PC-3 (cell line): ENCODE measurements at regions not wholly inside any gene's neighbourhood (a gene's known extent, or its start where the extent isn't known, plus 50 kb on each side); places are given as distances from the start of the nearest gene placed in this dataset.

Source experiments
- EZH2 ChIP-seq: fragments of 300-600 bp; sonication (generic); IDR thresholded peaks from one replicate; pipeline ENCODE4 v1.6.1; 2017; ENCODE audit warnings: antibody characterized with exemption, mild to moderate bottlenecking, low read length; ENCODE audit not compliant: unreplicated experiment
- TF ChIP-seq, protein P1 (sequence below): fragments of 300-600 bp; sonication (generic); conservative IDR thresholded peaks from 2 replicates; pipeline ENCODE4 v1.5.1; 2017; ENCODE audit warnings: antibody characterized with exemption, low read depth, mild to moderate bottlenecking, low read length

DNA sequence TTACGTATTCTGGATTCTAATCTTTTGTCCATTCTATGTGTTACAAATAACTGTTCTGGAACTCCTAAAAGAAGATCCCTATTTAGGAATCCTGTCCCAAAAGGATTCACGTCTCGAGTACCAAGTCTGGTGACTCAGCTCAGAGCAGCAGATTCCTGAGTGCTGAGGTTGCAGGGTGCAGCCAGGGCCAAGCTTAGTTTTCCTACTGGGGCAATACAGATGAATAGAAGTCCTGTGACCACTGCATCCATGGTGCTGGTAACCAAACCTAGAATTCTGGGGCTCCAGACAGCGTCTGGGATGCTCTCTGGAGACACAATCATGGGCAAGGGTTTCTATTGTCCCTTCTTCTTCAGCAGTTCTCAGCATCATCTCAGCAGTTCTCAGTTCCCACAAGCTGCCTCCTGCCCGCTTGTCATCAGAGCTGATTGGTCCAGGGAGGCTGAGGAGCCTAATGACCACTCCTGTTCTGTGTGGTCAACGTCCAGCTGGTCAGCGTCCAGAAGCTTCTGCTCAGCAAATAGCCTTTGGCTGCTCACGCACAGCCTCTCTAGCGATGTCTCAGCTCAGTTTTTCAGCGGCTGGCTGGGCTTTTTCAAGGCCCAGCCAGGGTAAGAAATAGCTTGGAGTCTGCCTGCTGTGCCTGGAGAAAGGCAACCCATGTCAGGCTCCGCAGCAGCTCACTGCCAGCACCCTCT is 50.4 kb upstream of the C7orf33 start:
- TF ChIP-seq, protein P1, sequence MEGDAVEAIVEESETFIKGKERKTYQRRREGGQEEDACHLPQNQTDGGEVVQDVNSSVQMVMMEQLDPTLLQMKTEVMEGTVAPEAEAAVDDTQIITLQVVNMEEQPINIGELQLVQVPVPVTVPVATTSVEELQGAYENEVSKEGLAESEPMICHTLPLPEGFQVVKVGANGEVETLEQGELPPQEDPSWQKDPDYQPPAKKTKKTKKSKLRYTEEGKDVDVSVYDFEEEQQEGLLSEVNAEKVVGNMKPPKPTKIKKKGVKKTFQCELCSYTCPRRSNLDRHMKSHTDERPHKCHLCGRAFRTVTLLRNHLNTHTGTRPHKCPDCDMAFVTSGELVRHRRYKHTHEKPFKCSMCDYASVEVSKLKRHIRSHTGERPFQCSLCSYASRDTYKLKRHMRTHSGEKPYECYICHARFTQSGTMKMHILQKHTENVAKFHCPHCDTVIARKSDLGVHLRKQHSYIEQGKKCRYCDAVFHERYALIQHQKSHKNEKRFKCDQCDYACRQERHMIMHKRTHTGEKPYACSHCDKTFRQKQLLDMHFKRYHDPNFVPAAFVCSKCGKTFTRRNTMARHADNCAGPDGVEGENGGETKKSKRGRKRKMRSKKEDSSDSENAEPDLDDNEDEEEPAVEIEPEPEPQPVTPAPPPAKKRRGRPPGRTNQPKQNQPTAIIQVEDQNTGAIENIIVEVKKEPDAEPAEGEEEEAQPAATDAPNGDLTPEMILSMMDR: no peak
- no peak for TF ChIP-seq EZH2
